Liver (tissue), 3 donors: ENCODE measurements at regions not wholly inside any gene's neighbourhood (a gene's known extent, or its start where the extent isn't known, plus 50 kb on each side); places are given as distances from the start of the nearest gene placed in this dataset.

Source experiments
- JUND ChIP-seq, 2 donors: IDR thresholded peaks; 2 replicates each; pipeline ENCODE4 v1.6.1; 2016; ENCODE audit warnings: antibody characterized with exemption in 2 of 2
- TAF1 ChIP-seq: conservative IDR thresholded peaks from 2 replicates; pipeline ENCODE4 v1.6.1; 2016; ENCODE audit warnings: antibody characterized with exemption, mild to moderate bottlenecking
- YY1 ChIP-seq: IDR thresholded peaks from 2 replicates; pipeline ENCODE4 v1.6.1; 2016; ENCODE audit warnings: antibody characterized with exemption, mild to moderate bottlenecking
- TF ChIP-seq, protein P1 (sequence below): fragments of 150-350 bp; IDR thresholded peaks from 2 replicates; pipeline ENCODE4 v1.5.1; 2017; ENCODE audit warnings: improper control_type of control experiment, low read depth, low read length; ENCODE audit not compliant: missing input control
- TF ChIP-seq, protein P2 (sequence below): IDR thresholded peaks from 2 replicates; pipeline ENCODE4 v1.6.1; 2016; ENCODE audit warnings: antibody characterized with exemption
- TF ChIP-seq, protein P3 (sequence below): IDR thresholded peaks from 2 replicates; pipeline ENCODE4 v1.6.1; 2016; ENCODE audit warnings: antibody characterized with exemption, mild to moderate bottlenecking
- donor health status: healthy.
- donor health status: healthy.

DNA sequence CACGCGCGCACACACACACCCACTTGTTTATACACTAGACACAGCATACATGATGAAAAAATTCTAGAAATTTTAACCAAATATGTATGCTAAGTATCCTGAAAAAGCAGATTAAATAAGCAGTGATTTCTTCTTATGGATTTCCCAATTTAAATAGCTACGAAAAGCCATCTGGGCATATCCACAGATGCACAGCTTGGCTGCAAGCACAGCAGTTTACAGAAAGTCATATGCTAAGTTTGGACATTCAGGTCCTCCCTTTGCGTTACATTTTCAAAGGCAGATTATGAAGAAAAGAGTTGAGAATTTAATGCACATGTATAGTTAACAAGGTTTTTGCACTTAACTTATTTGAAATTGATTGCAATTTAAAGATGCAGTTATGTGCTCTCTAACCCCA lies 542.2 kb upstream of the EPHA5 start:
- TF ChIP-seq, protein P1, sequence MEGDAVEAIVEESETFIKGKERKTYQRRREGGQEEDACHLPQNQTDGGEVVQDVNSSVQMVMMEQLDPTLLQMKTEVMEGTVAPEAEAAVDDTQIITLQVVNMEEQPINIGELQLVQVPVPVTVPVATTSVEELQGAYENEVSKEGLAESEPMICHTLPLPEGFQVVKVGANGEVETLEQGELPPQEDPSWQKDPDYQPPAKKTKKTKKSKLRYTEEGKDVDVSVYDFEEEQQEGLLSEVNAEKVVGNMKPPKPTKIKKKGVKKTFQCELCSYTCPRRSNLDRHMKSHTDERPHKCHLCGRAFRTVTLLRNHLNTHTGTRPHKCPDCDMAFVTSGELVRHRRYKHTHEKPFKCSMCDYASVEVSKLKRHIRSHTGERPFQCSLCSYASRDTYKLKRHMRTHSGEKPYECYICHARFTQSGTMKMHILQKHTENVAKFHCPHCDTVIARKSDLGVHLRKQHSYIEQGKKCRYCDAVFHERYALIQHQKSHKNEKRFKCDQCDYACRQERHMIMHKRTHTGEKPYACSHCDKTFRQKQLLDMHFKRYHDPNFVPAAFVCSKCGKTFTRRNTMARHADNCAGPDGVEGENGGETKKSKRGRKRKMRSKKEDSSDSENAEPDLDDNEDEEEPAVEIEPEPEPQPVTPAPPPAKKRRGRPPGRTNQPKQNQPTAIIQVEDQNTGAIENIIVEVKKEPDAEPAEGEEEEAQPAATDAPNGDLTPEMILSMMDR: no peak
- no peak for TF ChIP-seq YY1
- TF ChIP-seq, protein P2, sequence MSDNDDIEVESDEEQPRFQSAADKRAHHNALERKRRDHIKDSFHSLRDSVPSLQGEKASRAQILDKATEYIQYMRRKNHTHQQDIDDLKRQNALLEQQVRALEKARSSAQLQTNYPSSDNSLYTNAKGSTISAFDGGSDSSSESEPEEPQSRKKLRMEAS: no peak
- TF ChIP-seq JUND (IDR thresholded peaks at IDR 0.05): no peak
- TF ChIP-seq, protein P3, sequence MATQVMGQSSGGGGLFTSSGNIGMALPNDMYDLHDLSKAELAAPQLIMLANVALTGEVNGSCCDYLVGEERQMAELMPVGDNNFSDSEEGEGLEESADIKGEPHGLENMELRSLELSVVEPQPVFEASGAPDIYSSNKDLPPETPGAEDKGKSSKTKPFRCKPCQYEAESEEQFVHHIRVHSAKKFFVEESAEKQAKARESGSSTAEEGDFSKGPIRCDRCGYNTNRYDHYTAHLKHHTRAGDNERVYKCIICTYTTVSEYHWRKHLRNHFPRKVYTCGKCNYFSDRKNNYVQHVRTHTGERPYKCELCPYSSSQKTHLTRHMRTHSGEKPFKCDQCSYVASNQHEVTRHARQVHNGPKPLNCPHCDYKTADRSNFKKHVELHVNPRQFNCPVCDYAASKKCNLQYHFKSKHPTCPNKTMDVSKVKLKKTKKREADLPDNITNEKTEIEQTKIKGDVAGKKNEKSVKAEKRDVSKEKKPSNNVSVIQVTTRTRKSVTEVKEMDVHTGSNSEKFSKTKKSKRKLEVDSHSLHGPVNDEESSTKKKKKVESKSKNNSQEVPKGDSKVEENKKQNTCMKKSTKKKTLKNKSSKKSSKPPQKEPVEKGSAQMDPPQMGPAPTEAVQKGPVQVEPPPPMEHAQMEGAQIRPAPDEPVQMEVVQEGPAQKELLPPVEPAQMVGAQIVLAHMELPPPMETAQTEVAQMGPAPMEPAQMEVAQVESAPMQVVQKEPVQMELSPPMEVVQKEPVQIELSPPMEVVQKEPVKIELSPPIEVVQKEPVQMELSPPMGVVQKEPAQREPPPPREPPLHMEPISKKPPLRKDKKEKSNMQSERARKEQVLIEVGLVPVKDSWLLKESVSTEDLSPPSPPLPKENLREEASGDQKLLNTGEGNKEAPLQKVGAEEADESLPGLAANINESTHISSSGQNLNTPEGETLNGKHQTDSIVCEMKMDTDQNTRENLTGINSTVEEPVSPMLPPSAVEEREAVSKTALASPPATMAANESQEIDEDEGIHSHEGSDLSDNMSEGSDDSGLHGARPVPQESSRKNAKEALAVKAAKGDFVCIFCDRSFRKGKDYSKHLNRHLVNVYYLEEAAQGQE: no peak
- no peak for TF ChIP-seq TAF1
